ENCODE measurements at regions not wholly inside any gene's neighbourhood (a gene's known extent, or its start where the extent isn't known, plus 50 kb on each side); places are given as distances from the start of the nearest gene placed in this dataset.
"Not testable (repeated sequence)": the region's sequence is repeated elsewhere in the genome, so short reads cannot be mapped to it uniquely, and the experiment has no call there.

DNA sequence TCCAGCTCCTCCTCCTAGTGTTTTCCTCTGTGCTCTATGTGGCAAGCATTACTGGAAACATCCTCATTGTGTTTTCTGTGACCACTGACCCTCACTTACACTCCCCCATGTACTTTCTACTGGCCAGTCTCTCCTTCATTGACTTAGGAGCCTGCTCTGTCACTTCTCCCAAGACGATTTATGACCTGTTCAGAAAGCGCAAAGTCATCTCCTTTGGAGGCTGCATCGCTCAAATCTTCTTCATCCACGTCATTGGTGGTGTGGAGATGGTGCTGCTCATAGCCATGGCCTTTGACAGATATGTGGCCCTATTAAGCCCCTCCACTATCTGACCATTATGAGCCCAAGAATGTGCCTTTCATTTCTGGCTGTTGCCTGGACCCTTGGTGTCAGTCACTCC is 64.0 kb downstream of the OR4F15 start:
- H3K4me3 ChIP-seq, H3K36me3 ChIP-seq: not testable (repeated sequence)

DNA sequence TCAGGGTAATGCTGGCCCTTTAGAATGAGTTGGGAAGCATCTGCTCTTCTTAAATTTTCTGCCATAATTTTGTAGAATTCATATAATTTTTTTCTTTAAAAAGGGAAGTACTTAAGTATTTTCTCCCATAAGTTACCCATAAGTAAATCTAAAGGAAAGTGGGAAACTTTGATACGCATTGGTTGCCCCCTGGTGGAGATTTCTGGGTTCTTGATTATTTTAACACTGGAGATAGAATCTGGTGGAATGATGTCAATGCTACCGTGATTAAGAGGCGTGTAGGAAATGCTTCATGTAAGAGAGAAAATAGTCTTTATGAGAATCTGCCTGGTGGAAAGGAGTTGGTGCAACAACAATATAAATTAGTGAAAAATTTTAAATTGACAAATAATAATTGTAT is 65.6 kb downstream of the OR4F15 start:
- H3K27ac ChIP-seq; H3K27me3 ChIP-seq; H3K4me3 ChIP-seq; H3K9me3 ChIP-seq (ENCODE audit: low read depth); H3K36me3 ChIP-seq; H3K4me1 ChIP-seq (ENCODE audit: low read depth): not testable (repeated sequence)
- peak in 1 of 2 donors; percentile 6 for DNase-seq (ENCODE audit: low read depth in 1 of 2, low spot score in 1 of 2)
- TF ChIP-seq, protein P1, sequence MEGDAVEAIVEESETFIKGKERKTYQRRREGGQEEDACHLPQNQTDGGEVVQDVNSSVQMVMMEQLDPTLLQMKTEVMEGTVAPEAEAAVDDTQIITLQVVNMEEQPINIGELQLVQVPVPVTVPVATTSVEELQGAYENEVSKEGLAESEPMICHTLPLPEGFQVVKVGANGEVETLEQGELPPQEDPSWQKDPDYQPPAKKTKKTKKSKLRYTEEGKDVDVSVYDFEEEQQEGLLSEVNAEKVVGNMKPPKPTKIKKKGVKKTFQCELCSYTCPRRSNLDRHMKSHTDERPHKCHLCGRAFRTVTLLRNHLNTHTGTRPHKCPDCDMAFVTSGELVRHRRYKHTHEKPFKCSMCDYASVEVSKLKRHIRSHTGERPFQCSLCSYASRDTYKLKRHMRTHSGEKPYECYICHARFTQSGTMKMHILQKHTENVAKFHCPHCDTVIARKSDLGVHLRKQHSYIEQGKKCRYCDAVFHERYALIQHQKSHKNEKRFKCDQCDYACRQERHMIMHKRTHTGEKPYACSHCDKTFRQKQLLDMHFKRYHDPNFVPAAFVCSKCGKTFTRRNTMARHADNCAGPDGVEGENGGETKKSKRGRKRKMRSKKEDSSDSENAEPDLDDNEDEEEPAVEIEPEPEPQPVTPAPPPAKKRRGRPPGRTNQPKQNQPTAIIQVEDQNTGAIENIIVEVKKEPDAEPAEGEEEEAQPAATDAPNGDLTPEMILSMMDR (IDR thresholded peaks at IDR 0.05; ENCODE audit: low read depth, low read length): peak; percentile 23

More for the DNA sequence above, 64.0 kb downstream of the OR4F15 start:
- H3K27me3 ChIP-seq; H3K9me3 ChIP-seq (ENCODE audit: low read depth); DNase-seq (ENCODE audit: low read depth in 1 of 2, low spot score in 1 of 2); H3K4me1 ChIP-seq (ENCODE audit: low read depth); H3K27ac ChIP-seq: not testable (repeated sequence)

DNA sequence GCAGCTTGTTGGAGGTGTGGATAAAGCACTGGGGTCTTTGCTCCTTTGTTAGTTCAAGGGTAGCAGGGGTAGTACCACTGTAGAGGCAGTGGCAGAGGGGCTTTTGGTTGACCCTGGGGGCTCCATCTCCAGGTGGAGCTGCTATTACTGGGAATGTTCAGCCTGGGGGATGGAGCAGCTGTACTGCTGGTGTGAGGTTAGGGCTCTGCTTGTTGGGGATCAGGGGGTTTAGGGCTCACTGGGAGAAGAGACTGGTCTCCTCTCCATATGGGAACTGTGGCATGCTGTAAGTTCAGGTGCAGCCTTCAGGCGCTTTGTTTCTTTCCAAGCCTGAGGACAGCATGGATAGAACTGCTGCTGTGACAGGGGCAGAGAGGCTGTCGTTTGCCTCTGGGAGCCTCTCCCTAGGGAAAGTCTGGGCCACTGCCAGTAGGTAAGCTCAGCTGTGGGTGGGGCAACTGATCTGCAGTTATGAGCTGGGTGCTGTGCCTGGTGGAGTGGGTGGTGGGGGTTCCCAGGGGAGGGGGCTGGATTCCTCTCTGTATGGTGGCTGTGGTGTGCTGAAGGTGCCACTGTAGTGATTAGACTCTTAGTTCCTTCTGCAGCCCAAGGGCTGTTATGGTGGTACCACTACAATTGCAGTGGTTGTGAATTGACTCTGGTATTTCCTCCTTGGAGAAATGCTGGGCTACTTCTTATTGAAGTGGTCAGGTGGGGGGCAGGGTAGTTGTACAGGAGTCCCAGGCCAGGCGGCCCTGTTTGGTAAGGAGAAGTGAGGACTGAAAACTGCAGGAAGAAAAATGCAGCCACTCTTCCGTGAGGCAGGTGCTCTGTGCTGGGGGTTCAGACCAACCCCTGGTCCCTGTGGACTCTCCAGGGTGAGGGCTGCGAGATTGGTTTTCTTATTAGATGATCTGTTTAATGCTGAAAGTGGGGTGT is 100.6 kb downstream of the OR4F15 start:
- DNase-seq (ENCODE audit: low read depth in 1 of 2, low spot score in 1 of 2); H3K27me3 ChIP-seq; H3K4me3 ChIP-seq: not testable (repeated sequence)

DNA sequence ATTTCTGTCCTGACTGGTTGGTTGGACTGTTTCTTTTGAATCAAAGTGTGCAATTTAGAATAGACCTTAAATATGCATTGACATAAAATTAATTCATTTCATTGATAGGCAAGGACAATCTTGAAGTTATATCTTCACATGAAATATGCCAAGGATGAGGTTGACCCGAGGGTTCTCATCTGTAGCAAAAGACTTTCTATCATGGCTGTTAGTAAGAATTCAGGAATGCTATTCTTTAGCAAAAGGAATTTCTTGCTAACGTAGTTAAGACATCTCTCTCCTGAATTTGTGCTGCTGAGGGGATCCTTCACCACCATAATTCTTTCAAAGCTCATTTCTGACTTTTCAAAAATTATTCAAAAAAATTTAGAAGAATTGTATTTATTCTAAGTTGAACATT is 112.6 kb downstream of the OR4F15 start:
- not testable (repeated sequence) for DNase-seq (ENCODE audit: low read depth in 1 of 2, low spot score in 1 of 2); H3K9me3 ChIP-seq (ENCODE audit: low read depth); H3K4me3 ChIP-seq; H3K27me3 ChIP-seq; H3K27ac ChIP-seq; H3K36me3 ChIP-seq; H3K4me1 ChIP-seq (ENCODE audit: low read depth)

More for the DNA sequence above, 100.6 kb downstream of the OR4F15 start:
- not testable (repeated sequence) for H3K36me3 ChIP-seq; H3K9me3 ChIP-seq (ENCODE audit: low read depth); H3K27ac ChIP-seq; H3K4me1 ChIP-seq (ENCODE audit: low read depth)

DNA sequence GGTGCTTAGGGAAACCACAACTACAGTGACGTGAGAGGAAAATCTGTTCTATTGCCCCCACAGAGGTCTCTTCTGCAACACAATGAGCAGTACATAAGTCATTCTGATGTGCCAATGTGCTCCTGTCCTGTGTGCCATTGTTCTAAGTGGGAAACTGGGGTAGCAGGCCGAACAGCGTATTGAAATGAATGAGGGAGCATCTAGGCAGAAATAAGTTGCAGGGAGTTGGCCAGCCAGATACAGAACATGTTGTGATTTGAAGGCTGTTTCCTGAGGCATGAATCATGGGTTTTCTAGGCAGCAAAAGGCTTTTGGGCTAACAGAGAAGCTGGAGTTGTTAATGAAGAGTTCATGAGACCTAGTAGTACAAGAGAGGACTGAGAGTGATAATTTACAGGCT is 122.5 kb downstream of the OR4F15 start:
- not testable (repeated sequence) for H3K4me1 ChIP-seq (ENCODE audit: low read depth); H3K4me3 ChIP-seq; H3K27ac ChIP-seq; H3K27me3 ChIP-seq; DNase-seq (ENCODE audit: low read depth in 1 of 2, low spot score in 1 of 2); H3K9me3 ChIP-seq (ENCODE audit: low read depth); H3K36me3 ChIP-seq

DNA sequence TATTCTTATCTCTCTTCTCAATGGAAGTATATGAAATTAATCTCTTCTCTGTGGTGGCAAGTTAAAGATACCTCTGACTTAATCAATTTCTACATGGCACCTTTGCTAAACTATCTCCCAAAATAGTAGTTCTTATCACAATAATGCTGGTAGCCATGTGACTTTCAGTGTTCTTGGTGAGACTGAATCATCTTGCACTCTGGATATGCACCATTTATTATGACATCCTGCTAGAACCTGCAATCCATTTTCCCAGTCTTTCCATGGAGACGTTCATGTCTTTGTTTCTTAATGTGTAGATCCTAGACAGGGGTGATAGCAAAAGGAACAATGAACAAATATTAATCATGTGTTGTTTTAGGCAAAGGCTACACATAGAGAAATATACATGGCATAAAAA is 125.4 kb downstream of the OR4F15 start:
- H3K4me3 ChIP-seq; DNase-seq (ENCODE audit: low read depth in 1 of 2, low spot score in 1 of 2); H3K36me3 ChIP-seq; H3K4me1 ChIP-seq (ENCODE audit: low read depth); H3K27ac ChIP-seq; H3K9me3 ChIP-seq (ENCODE audit: low read depth); H3K27me3 ChIP-seq: not testable (repeated sequence)

DNA sequence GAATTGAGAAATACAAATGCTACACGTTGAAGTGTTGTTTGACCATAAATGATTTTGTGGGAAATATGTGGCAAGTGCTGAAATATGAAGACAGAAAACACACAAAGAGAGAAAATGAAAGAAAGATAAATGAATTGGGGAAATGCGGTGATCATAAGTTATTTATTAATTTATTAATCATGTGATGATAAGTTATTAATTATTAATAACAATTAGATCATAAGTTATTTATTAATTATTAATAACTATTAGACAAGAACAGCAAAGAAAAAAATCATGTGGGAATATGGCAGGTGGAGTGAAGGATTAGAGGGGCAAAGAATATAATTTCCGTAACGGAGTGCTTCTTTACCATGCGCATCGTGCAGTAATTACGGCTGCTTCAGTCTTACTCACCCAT is 126.6 kb downstream of the OR4F15 start:
- not testable (repeated sequence) for H3K9me3 ChIP-seq (ENCODE audit: low read depth); H3K27me3 ChIP-seq; DNase-seq (ENCODE audit: low read depth in 1 of 2, low spot score in 1 of 2); H3K4me1 ChIP-seq (ENCODE audit: low read depth); H3K27ac ChIP-seq; H3K36me3 ChIP-seq; H3K4me3 ChIP-seq

DNA sequence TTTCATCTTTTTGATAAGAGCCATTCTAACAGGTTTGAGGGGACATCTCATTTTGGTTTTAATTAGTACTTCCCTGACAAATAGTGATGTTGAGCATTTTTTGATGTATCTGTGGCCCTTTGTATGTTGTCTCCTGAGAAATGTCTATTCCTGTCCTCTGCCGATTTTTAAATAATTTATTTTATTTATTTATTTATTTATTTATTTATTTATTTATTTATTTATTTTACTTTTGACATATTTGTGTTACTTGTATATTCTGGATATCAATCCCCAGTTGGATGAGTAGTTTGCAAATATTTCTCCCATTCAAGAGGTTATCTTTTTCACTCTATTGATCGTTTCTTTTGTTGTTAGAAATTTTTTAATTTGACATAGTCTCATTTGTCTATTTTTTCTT is 133.9 kb downstream of the OR4F15 start:
- not testable (repeated sequence) for H3K36me3 ChIP-seq; H3K27ac ChIP-seq; DNase-seq (ENCODE audit: low read depth in 1 of 2, low spot score in 1 of 2); H3K4me1 ChIP-seq (ENCODE audit: low read depth); H3K9me3 ChIP-seq (ENCODE audit: low read depth); H3K27me3 ChIP-seq; H3K4me3 ChIP-seq

DNA sequence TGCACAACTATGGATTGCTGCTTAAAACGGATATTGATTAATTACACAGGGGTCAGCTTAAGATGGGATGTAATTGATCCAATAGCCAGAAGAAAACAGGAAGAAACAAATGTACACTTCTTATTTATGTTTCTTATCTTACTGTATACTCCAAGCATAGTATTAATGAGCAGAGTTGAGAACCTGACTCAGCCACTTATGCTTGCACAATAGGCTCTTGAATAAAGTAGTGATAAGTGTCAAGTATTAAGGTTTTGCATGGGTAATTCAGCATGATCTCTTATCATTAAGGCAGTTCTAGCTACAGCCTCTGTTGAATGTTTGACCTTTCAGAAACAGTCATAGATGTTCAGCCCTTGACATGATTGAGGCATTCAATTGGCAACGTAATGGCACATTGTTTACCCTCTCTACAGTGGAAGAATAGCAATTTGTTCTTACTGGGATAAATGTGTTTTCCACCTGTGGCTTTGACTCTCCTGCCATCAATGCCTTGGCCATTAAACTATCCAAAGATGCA is 136.5 kb downstream of the OR4F15 start:
- H3K27me3 ChIP-seq; H3K9me3 ChIP-seq (ENCODE audit: low read depth); H3K36me3 ChIP-seq; DNase-seq (ENCODE audit: low read depth in 1 of 2, low spot score in 1 of 2); H3K27ac ChIP-seq; H3K4me3 ChIP-seq; H3K4me1 ChIP-seq (ENCODE audit: low read depth): not testable (repeated sequence)

DNA sequence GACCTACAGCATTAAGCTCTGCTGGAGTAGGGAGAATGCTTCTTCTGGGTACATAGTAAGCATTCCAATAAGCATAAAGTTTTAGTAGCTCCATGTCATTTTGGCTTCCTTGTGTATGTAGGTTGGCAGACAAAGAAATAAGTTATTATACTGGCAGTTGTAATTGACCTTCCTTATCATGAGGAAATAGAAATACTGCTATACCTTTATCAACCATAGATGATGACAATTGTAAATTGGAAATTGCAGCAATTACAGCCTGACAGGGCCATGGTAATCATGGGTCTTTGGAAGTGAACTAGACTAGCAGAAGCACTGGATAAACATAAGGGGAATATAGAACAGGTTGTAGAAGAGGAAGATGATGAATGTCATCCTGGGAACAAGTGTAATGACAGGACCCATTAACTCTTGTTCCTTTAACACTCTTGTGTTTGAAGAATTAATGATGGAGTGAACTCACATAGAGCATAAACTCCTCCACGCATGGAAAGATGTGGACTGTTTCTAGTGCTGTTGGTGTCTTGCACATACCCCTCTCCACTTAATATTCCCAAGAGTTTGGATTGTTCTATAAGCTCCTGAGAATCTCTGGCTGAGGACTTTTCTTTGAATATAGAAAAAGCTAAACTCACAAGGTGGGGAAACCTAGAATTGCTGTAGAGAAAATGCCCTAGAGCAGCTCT is 137.5 kb downstream of the OR4F15 start:
- not testable (repeated sequence) for H3K9me3 ChIP-seq (ENCODE audit: low read depth); H3K4me1 ChIP-seq (ENCODE audit: low read depth); DNase-seq (ENCODE audit: low read depth in 1 of 2, low spot score in 1 of 2)

DNA sequence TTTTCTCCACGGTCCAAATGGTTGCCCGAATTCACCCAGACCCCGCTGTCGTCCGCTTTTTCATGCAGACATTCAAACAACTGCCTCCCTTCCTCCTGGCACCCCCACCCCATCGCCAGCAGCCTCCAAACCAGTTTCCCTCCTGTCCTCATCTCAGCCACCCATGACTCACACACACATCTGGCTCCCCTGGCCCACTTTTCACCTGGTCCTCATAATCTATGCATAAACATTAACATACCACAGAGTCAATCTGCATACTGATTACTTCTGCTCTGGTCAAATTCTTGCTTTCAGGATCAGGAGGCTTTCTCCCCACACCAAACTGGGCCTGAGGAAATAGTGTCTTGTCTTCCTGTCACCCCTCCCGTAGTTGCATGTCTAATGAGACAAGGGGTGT is 142.0 kb downstream of the OR4F15 start:
- H3K27ac ChIP-seq; DNase-seq (ENCODE audit: low read depth in 1 of 2, low spot score in 1 of 2); H3K27me3 ChIP-seq; H3K36me3 ChIP-seq; H3K4me3 ChIP-seq; H3K9me3 ChIP-seq (ENCODE audit: low read depth); H3K4me1 ChIP-seq (ENCODE audit: low read depth): not testable (repeated sequence)

More for the DNA sequence above, 137.5 kb downstream of the OR4F15 start:
- not testable (repeated sequence) for H3K27me3 ChIP-seq, H3K4me3 ChIP-seq, H3K27ac ChIP-seq, H3K36me3 ChIP-seq

DNA sequence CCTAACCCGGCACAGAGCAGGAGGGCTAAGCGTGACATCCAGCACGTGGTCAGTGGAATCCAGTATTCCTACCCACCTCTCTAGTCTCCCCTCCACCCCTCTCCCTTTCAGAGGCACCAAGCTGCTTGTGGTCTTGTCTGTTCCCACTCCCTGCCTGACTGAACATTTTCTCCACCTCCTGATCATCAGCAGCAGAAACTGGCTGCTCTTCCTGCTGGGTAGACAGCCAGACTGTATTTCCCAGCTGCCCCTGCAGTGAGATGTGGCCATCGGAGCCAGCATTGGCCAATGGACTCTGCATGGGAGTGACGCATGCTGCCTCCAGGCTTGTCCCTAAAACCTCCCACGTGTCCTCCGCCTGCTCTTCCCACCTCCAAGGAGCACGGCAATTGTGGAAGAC is 143.8 kb downstream of the OR4F15 start:
- H3K36me3 ChIP-seq; H3K4me3 ChIP-seq; H3K27me3 ChIP-seq; H3K4me1 ChIP-seq (ENCODE audit: low read depth); H3K9me3 ChIP-seq (ENCODE audit: low read depth); H3K27ac ChIP-seq: not testable (repeated sequence)
- peak in 1 of 2 donors; percentile 33 for DNase-seq (ENCODE audit: low read depth in 1 of 2, low spot score in 1 of 2)

DNA sequence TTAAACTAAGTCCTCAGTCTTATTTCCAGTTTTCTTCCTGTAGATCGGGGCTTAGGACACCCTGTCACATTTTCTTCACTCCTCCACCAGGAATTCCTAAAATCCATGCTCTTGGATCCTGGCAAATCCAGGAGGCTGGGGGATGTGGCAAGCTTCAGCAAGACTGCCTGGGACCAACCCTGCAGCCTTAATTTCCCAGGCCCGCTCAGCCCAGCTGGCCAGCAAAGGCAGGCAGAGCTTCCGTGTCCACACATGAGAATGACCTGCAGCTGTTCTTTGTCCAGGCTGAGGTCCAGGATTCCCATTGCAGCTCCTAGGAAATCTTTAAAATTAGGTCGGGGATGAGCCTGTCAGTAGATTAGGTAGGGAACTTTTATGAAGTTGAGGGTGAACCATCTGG is 146.7 kb downstream of the OR4F15 start:
- not testable (repeated sequence) for H3K4me3 ChIP-seq; H3K36me3 ChIP-seq; H3K9me3 ChIP-seq (ENCODE audit: low read depth); H3K27me3 ChIP-seq; H3K27ac ChIP-seq; H3K4me1 ChIP-seq (ENCODE audit: low read depth)
- peak in 1 of 2 donors; percentile 15 for DNase-seq (ENCODE audit: low read depth in 1 of 2, low spot score in 1 of 2)

Measured in cardiac muscle cell (in vitro differentiated cells and primary cell).